Keratinocyte (primary cell): ENCODE measurements at regions not wholly inside any gene's neighbourhood (a gene's known extent, or its start where the extent isn't known, plus 50 kb on each side); places are given as distances from the start of the nearest gene placed in this dataset.

Experiments
- CTCF ChIP-seq, 3 experiments: IDR thresholded peaks in 1 of 3; conservative IDR thresholded peaks in 1 of 3; optimal IDR thresholded peaks in 1 of 3; 2 replicates in 2 of 3; 3 replicates in 1 of 3; pipeline versions ENCODE3 to v1.5.1; 2011; ENCODE audit warnings: low read length in 3 of 3, mild to moderate bottlenecking in 3 of 3, moderate library complexity in 2 of 3, control low read depth in 1 of 3, inconsistent platforms in 1 of 3; ENCODE audit not compliant: insufficient read depth in 2 of 3; ENCODE audit errors: extremely low read depth in 1 of 3
- EZH2 ChIP-seq: IDR thresholded peaks from one replicate; pipeline ENCODE4 v1.6.1; 2012; ENCODE audit warnings: inconsistent platforms, mild to moderate bottlenecking, low read length, moderate library complexity

DNA sequence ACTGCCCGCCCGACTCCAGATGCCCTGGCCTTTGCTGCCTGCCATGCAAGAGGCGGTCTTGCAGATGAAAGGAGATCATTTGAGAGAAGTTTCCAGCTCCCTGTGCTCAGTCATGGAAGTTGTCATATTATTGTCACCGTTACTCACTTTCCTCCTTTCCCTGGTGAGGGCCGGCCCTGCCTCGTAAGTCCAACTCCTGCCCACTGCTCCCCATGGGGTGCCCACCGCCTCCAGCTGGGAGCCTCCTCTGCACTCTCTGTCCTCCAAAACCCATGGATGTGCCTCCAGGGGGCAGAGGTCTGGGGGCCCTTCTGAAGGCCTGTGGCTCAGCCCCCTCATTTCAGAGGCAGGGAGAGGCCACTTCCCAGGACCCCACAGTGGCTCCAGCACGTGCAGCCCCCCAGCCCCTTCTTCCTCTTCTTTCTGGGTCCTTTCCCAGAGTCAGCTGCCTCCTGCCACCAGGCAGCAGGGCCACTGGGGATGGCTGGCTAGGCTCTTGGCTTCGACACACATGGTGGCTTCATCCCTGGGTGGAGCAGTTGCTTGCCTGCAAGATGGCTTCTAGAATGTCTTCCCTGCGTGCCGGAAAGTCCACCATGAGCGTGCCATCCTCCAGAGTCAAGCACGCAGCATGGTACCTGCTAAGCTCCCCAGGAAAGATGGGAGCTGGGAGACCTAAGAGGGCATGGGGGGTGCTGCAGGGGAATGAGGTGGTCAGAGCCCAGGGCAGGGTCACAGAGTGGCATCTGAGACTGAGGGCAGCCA, 97.9 kb upstream of the RUNX3 start:
- TF ChIP-seq CTCF (optimal IDR thresholded peaks at IDR 0.05 in 1 of 3, IDR thresholded peaks at IDR 0.05 in 1 of 3, conservative IDR thresholded peaks at IDR 0.05 in 1 of 3; ENCODE audit: extremely low read depth in 1 of 3, insufficient read depth in 2 of 3, low read length in 3 of 3) (no peak), EZH2 (no peak)
